IPS-15b (cell line): ENCODE measurements at regions not wholly inside any gene's neighbourhood (a gene's known extent, or its start where the extent isn't known, plus 50 kb on each side); places are given as distances from the start of the nearest gene placed in this dataset.

Source experiments
- H3K27me3 ChIP-seq: one replicate; pipeline ENCODE4 v1.6.1; 2013; ENCODE audit warnings: low read length; ENCODE audit not compliant: control insufficient read depth, insufficient read depth
- H3K36me3 ChIP-seq: one replicate; pipeline ENCODE4 v1.6.1; 2013; ENCODE audit warnings: low read length; ENCODE audit not compliant: control insufficient read depth, insufficient read depth
- H3K4me1 ChIP-seq: one replicate; pipeline ENCODE4 v1.6.1; 2013; ENCODE audit warnings: mild to moderate bottlenecking, low read length; ENCODE audit not compliant: control insufficient read depth, insufficient read depth
- H3K4me3 ChIP-seq: one replicate; pipeline ENCODE4 v1.5.1; 2013; ENCODE audit warnings: low read depth, low read length
- H3K9ac ChIP-seq: one replicate; pipeline ENCODE4 v1.6.1; 2013; ENCODE audit warnings: low read depth, mild to moderate bottlenecking, low read length
- H3K9me3 ChIP-seq: one replicate; pipeline ENCODE4 v1.6.1; 2013; ENCODE audit warnings: mild to moderate bottlenecking, low read length; ENCODE audit not compliant: control insufficient read depth, insufficient read depth

DNA sequence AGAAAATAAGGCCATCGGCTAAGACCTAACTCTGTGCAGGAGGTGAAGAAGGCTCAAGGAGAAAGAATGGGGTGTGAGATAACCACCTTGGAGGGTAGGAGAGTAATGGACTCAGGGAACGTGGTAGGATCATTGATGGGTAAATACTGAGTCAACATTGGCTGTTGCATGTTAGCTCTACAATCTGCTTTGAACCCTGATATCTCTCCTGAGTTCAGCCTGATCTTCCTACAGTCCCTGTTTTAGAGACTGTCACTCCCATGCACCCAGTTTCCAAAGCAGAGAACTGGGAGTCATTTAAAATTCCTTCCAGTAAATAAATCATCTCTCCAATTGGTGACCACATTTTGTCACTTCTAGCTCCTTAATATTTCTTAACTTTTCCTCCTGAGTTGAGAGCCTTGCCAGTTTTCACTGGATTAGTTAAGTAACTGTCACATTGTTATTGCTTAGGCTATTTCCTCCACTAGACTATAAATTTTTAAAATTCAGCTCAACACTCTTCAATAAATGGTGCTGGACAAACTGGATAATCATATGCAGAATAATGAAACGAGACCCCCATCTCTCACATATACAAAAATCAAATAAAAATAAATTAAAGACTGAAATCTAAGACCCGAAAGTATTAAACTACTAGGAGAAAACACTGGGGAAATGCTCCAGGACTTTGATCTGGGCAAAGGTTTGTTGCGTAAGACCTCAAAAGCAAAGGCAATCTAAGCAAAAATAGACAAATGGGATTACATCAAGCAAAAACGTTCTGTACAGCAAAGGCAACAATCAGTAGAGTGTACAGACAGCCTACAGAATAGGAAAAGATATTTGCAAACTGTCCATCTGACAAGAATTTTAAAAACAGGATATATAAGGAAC, 138.9 kb upstream of the TMEM170B start:
- Histone ChIP-seq H3K9ac (no peak overlapping the region), H3K9me3 (no peaks in the 10 kb centered on the region), H3K4me1 (no peaks in the 10 kb centered on the region), H3K36me3 (no peaks in the 10 kb centered on the region), H3K27me3 (no peaks in the 10 kb centered on the region), H3K4me3 (no peak overlapping the region)

DNA sequence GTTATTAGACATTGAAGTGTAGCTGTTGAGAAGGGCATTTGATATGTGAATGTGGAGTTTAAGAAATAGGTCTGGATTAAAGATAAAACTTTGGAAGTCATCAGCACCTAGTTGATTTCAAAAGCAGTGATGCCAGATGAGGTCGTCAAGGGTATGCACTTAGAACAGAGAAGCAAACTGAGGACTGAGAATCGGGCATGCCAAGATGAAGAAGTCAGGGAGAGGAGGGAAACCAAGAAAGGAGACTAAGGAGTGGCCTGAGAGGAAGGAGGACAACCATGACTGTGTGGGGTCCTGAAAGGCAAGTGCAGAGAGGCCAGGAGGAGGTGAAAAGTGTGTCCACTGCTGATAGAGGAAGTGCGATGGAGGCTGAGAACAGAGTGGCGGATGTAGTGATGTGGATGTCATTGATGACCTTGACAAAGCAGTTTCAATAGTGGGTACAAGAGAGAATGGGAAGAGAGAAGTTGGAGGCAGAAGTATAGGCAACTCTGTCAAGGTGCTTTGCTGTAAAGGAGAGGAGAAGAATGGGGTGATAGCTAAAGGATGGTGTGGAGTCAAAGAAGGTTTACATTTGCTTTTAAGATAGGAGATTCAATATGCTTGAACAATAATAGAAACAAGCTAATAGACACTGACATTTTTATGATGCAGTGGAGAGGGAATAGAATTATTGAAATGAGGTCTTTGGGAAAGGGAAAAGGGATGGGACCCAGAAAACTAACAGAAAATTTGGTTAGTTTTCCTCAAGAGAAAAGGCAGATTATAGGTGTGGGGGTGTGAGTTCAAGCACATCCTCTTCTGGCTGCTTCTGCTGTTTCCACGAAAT, 139.7 kb upstream of the TMEM170B start:
- Histone ChIP-seq H3K9me3 (no peaks in the 10 kb centered on the region), H3K9ac (no peak overlapping the region), H3K4me1 (no peaks in the 10 kb centered on the region), H3K36me3 (no peaks in the 10 kb centered on the region), H3K4me3 (no peak overlapping the region), H3K27me3 (no peaks in the 10 kb centered on the region)

- Histone ChIP-seq H3K4me3 (no peak overlapping the region), H3K9ac (no peak overlapping the region), H3K9me3 (no peaks in the 10 kb centered on the region), H3K4me1 (no peaks in the 10 kb centered on the region), H3K36me3 (no peaks in the 10 kb centered on the region), H3K27me3 (no peaks in the 10 kb centered on the region)
Measured at GRCh38 chr6:11396860-11397259, 140.7 kb upstream of the TMEM170B start.

DNA sequence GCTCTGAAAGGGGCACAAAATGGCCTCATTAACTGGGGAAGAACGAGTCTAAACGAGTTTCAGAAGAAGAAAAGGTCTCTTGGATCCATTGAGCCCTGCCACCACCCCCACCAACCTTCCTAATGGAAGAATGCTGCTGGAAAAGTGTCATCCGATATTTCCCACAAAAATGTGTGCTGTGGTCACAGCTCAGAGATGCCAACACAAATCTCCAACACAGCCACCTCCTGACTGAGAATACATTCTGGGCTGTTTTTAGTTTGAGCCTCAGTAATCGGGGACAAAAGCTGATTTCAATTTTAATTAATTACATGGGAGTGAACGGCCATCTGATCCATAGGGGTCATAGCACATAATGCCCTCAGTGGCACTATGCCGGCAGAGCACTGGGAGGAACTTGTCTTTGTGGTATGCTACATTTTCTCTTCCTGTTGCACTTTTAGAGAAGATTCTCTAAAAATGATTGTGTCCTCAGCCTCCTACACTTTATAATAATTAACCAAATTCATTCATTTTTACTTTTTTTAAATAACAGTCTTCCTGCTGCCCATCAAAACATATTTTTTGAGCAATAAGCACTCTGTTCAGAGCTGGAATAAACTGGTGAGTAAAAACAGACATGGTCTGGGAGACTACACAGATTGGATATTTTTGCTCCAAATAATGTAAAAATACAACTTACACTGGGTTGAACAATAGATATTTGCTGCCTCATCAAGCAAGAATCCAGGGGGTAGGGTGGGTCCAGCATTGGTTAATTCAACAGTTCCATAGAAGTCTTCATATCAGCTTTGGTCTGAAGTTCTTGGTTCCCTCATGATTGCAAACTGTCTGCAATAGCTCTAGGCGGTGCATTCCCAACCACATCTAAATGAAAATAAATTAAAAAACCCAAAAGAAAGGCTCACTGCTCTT, 143.6 kb upstream of the TMEM170B start:
- no peaks in the 10 kb centered on the region for H3K9me3 ChIP-seq
- H3K9ac ChIP-seq = no peak overlapping the region
- H3K36me3 ChIP-seq = no peaks in the 10 kb centered on the region
- no peaks in the 10 kb centered on the region for H3K27me3 ChIP-seq
- H3K4me3 ChIP-seq = no peak overlapping the region
- no peaks in the 10 kb centered on the region for H3K4me1 ChIP-seq

- H3K4me1 ChIP-seq = no peaks in the 10 kb centered on the region
Measured at GRCh38 chr6:11392778-11393507, 144.6 kb upstream of the TMEM170B start.

DNA sequence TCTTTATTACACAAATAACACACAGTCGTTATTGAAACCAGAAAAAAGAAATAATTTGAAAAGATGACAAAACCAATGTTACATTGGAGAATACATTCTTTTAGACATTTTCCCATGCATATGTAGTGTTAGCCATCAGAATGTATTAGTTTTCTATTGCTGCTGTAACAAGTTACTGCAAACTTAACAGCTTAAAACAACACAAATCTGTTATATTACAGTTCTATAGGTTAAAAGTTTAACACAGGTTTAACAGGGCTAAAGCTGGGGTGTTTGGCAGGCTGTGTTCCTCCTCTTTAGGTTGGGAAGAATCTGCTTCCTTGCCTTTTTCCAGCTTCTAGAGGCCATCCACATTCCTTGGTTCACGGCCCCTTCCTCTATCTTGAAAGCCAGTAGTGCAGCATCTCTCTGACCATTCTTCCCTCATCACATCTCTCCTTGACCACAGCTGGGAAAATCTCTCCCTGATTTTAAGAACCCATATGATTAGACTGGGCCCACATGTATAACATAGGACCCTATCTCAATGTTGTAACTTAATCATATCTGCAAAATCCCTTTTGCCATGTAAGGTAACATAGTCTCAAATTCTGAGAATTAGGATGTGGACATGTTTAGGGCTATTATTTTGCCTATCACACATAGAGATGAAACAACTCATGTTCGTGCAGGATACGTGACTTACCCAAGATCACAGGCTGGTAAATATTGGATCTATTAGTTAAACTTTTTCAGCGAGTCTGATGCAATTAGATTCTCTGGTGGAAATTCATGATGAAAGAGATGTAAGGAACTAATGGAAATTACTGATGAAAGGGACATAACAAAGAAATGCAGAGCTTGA, 145.4 kb upstream of the TMEM170B start:
- Histone ChIP-seq H3K36me3 (no peaks in the 10 kb centered on the region), H3K4me1 (no peaks in the 10 kb centered on the region), H3K27me3 (no peaks in the 10 kb centered on the region), H3K9ac (no peak overlapping the region), H3K9me3 (no peaks in the 10 kb centered on the region), H3K4me3 (no peak overlapping the region)

More at GRCh38 chr6:11392778-11393507, 144.6 kb upstream of the TMEM170B start:
- Histone ChIP-seq H3K36me3 (no peaks in the 10 kb centered on the region), H3K9ac (no peak overlapping the region), H3K27me3 (no peaks in the 10 kb centered on the region), H3K9me3 (no peaks in the 10 kb centered on the region), H3K4me3 (no peak overlapping the region)

GRCh38 chr6:11389977-11390376, 147.6 kb upstream of the TMEM170B start:
- H3K4me1 ChIP-seq = no peaks in the 10 kb centered on the region
- H3K27me3 ChIP-seq = no peaks in the 10 kb centered on the region
- no peaks in the 10 kb centered on the region for H3K36me3 ChIP-seq
- no peak overlapping the region for H3K4me3 ChIP-seq
- no peaks in the 10 kb centered on the region for H3K9me3 ChIP-seq
- H3K9ac ChIP-seq = no peak overlapping the region

DNA sequence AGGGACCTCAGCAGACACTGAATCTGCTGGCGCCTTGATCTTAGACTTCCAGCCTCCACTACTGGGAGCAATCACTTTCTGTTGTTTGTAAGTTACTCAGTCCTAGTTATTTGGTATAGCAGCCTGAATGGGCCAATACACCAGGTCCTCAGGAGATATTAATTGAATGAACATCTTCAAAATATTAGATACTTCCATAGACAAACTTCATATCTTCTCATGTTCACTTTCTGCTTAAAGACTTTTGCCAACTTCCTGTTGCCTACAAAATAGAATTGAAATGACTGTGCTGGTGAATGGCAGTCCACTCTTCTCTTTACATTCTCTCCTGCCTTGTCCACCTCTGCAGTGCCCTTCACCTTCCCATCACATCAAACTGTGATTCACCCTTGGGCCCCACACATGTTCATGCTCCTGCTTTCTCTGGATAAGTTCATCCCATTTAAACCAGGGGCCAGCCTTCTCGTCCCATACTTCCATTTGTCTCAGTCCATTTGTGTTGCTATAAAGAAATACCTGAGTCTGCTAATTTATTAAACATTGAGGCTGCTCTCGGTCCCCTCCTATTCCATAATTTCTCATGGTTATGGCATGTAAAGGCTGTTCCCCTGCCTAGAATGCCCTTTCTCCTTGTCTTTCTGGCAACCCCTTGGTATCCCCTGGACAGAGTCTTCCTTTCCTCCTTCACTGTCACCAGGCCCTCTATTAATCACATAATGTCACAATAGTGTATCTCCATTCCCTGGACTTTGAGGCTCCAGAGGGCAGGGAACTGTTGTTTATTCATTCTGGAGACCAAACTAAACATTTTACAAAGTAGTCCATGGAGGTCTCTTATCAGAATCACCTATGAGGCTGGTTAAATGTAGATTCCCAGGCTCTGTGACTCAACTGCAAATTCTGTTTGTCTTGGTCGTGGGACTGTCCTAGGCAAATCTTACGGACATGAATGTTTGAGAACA, 148.3 kb upstream of the TMEM170B start:
- H3K36me3 ChIP-seq = no peaks in the 10 kb centered on the region
- H3K27me3 ChIP-seq = no peaks in the 10 kb centered on the region
- H3K4me1 ChIP-seq = no peaks in the 10 kb centered on the region
- H3K9ac ChIP-seq = no peak overlapping the region
- H3K4me3 ChIP-seq = no peak overlapping the region
- H3K9me3 ChIP-seq = no peaks in the 10 kb centered on the region

DNA sequence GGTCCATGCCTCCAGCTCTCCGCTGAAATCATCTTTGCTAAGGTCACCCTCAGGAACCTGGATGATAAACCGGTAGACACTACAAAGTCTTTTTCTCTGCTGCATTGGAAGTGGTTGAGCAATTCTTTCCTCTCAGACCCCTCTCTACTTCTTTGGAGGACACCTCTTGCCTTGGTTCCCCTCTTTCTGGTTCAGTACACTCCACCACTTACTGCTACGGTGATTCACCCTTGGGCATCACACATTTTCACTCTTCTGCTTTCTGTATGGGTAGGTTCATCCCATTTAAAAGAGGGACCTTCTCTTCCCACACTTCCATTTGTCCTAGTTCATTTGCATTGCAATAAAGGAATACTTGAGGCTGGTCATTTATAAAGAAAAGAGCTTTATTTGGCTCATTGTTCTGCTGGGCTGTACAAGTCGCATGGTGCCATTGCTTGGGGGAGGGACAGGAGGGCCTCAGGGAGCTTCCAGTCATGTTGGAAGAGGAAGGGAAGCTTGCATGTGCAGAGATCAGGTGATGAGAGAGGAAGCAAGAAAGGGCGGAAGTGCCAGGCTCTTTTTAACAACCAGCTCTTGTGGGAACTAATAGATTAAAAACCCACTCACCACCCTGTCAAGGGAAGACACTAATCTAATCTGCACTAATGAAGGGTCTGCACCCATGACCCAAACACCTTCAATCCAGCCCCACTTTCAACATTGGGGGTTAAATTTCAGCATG, 149.7 kb upstream of the TMEM170B start:
- no peaks in the 10 kb centered on the region for H3K4me1 ChIP-seq
- H3K36me3 ChIP-seq = no peaks in the 10 kb centered on the region
- no peaks in the 10 kb centered on the region for H3K9me3 ChIP-seq
- H3K9ac ChIP-seq = no peak overlapping the region
- H3K4me3 ChIP-seq = no peak overlapping the region
- H3K27me3 ChIP-seq = no peaks in the 10 kb centered on the region
